ENCODE measurements at regions not wholly inside any gene's neighbourhood (a gene's known extent, or its start where the extent isn't known, plus 50 kb on each side); places are given as distances from the start of the nearest gene placed in this dataset.

- TF ChIP-seq, protein P1, sequence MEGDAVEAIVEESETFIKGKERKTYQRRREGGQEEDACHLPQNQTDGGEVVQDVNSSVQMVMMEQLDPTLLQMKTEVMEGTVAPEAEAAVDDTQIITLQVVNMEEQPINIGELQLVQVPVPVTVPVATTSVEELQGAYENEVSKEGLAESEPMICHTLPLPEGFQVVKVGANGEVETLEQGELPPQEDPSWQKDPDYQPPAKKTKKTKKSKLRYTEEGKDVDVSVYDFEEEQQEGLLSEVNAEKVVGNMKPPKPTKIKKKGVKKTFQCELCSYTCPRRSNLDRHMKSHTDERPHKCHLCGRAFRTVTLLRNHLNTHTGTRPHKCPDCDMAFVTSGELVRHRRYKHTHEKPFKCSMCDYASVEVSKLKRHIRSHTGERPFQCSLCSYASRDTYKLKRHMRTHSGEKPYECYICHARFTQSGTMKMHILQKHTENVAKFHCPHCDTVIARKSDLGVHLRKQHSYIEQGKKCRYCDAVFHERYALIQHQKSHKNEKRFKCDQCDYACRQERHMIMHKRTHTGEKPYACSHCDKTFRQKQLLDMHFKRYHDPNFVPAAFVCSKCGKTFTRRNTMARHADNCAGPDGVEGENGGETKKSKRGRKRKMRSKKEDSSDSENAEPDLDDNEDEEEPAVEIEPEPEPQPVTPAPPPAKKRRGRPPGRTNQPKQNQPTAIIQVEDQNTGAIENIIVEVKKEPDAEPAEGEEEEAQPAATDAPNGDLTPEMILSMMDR (IDR thresholded peaks at IDR 0.05; ENCODE audit: low read depth, low read length, poor library complexity, severe bottlenecking) = no peak
- no peak for TF ChIP-seq EZH2phosphoT487 (IDR thresholded peaks at IDR 0.05; ENCODE audit: borderline replicate concordance, low read length)
These were observed 138.0 kb upstream of the ZNF217 start for GRCh38 chr20:53731595-53731994.

Data from DOHH2 (cell line).